ENCODE measurements at regions not wholly inside any gene's neighbourhood (a gene's known extent, or its start where the extent isn't known, plus 50 kb on each side); places are given as distances from the start of the nearest gene placed in this dataset.
"Not testable (repeated sequence)": the region's sequence is repeated elsewhere in the genome, so short reads cannot be mapped to it uniquely, and the experiment has no call there.

- TF ChIP-seq, protein P1, sequence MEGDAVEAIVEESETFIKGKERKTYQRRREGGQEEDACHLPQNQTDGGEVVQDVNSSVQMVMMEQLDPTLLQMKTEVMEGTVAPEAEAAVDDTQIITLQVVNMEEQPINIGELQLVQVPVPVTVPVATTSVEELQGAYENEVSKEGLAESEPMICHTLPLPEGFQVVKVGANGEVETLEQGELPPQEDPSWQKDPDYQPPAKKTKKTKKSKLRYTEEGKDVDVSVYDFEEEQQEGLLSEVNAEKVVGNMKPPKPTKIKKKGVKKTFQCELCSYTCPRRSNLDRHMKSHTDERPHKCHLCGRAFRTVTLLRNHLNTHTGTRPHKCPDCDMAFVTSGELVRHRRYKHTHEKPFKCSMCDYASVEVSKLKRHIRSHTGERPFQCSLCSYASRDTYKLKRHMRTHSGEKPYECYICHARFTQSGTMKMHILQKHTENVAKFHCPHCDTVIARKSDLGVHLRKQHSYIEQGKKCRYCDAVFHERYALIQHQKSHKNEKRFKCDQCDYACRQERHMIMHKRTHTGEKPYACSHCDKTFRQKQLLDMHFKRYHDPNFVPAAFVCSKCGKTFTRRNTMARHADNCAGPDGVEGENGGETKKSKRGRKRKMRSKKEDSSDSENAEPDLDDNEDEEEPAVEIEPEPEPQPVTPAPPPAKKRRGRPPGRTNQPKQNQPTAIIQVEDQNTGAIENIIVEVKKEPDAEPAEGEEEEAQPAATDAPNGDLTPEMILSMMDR (IDR thresholded peaks at IDR 0.05): not testable (repeated sequence)
- not testable (repeated sequence) for TF ChIP-seq POLR2A (IDR thresholded peaks at IDR 0.05)
Observed at GRCh38 chr7:133177476-133177875, 75.4 kb upstream of the EXOC4 start.
